HG03378 (cell line): ENCODE measurements at regions not wholly inside any gene's neighbourhood (a gene's known extent, or its start where the extent isn't known, plus 50 kb on each side); places are given as distances from the start of the nearest gene placed in this dataset.

Source experiments
- ATAC-seq: cut with Tn5 transposase; IDR thresholded peaks from one replicate; pipeline ENCODE4 v1.9.1; 2021; ENCODE audit warnings: mild to moderate bottlenecking, moderate library complexity; ENCODE audit not compliant: unreplicated experiment

DNA sequence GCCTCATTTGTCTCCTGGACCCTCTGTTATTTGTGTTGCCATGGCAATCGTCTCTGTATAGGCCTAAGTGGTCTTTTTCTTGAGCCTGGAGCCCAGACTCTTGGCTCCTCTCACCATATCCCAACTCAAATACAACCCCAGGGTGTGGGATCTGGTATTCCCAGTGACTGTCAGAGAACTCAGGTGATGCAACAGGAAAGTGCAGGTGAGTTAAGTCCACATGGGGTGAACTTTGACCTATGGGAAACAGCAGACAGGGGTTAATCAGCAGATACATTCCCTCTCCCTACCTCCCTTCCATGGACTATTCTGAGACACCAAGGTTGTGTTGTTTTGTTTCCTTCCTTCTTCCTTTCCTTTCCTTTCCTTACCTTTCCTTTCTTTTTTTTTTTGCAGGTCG, 130.9 kb upstream of the RPS6KA3 start:
- ATAC-seq = no peak

DNA sequence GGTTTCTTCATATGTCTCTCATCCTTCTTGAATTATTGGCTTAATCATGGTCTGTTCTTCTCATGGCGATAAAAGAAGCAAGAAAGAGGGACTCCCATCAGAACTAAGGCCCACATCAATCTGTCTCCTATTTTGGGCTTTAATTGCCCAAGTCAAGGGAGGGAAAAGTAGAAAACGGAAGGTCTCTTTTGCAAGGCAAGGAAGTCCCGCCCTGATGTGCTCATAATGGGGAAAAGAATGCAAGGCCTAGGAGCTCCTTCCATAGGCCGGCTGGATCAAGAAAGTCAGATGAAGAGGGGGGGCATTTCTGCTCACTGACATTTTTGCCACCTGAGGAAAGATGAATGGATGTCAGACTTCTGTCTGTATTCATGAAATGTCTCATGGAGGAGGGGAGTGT, 127.7 kb upstream of the RPS6KA3 start:
- no peak for ATAC-seq

DNA sequence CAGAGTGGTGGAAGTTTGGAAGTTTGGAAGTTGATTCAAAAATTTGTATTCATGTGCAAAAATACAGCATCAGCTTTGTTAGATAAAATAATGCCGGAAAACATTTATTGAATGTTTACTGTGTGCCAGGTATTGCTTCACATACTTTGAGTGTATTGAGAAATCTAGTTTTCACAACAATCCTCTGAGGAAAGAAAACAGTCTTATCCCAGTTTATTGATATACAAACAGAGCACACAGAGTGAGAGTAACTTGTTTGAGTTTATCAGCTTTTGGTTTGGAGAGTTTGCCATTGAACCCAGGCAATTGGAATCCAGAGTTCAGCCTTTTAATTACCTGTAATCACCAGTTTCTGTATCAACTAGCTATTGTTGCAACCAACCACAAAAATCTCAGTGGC, 127.2 kb upstream of the RPS6KA3 start:
- no peak for ATAC-seq

GRCh38 chrX:20388594-20388993, 121.9 kb upstream of the RPS6KA3 start:
- ATAC-seq = no peak

GRCh38 chrX:20383477-20383876, 116.8 kb upstream of the RPS6KA3 start:
- ATAC-seq = no peak

GRCh38 chrX:20382518-20383297, 116.0 kb upstream of the RPS6KA3 start:
- ATAC-seq = peak; percentile 65

DNA sequence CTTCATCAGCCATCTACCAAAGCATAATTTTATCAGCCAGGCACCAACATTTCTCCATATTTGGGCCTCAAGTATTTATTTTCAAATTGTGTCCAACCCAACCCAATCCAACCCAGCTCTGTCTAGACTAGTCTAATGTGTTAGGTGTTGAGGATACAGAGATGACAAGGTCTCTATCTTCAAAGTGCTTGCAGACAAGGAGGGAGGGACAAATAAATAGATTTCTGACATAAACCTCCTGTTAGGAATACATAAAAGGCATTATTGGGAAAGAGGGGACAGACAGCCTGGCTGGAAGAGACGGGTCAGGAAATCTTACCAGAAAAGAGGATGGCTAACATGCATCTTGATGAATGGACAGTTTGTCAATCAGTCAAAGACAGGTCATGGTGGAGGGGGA, 115.4 kb upstream of the RPS6KA3 start:
- no peak for ATAC-seq

GRCh38 chrX:20378233-20378920, 111.7 kb upstream of the RPS6KA3 start:
- peak; percentile 53 for ATAC-seq

- ATAC-seq = no peak
These were observed 108.3 kb upstream of the RPS6KA3 start for GRCh38 chrX:20374900-20375438.

DNA sequence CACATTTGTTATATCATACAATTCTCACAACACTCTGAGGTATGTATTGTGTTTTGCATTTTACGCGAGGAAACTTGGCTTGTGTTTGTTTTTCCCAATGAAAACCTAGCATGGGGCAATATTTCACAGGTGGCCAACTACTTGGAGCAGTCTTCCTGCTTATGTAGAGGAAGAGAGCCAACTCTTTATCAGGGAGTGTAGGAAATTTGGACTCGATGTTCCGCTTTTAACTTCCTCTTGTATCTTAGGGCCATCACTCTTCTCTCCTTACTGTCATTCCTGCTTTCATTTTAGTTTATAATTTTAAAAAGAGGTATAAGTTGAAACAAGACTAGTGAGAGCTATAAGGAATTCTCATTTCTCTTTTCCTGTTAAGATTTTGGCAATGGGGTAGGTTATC, 107.7 kb upstream of the RPS6KA3 start:
- no peak for ATAC-seq

DNA sequence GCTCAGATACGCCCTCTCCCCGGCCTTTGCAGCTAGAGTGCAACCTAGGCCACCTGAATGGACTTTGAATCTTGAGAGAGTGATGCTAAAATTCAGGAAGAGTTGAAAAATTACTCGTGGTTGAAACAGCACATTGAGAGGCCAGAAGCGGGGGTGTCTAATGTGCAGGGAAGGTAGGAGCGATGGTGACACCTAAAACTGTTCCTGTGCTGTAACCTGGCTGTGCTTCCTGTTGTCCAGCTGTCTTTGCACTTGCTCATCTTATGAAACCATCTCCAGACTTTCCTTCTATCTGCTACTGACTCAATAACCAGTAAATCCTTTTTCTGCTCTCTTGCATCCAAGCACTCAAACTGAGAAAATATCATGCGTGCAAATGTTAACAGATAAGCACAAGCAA, 106.4 kb upstream of the RPS6KA3 start:
- no peak for ATAC-seq

DNA sequence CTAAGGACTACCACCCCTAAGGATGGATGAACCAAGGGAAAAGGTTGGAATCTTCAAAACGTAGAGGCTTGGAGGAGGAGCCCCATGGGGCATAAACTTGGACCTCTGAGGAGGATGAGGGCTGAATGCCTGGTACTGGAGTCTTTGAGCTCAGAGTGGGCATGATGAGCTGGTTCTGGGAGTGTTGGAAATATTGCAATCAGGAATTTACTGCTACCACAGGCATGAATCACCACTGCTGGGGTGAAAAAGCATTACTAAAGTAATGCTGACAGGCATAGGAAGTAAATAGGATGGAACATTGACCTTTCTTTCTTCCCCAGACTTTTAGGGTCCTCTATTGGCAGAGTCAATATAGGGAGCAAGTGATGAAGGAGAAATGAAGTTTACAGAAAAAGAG, 105.8 kb upstream of the RPS6KA3 start:
- ATAC-seq = no peak

- no peak for ATAC-seq
These were observed 102.8 kb upstream of the RPS6KA3 start for GRCh38 chrX:20369468-20369867.

- no peak for ATAC-seq
These were observed 97.5 kb upstream of the RPS6KA3 start for GRCh38 chrX:20364238-20364637.

DNA sequence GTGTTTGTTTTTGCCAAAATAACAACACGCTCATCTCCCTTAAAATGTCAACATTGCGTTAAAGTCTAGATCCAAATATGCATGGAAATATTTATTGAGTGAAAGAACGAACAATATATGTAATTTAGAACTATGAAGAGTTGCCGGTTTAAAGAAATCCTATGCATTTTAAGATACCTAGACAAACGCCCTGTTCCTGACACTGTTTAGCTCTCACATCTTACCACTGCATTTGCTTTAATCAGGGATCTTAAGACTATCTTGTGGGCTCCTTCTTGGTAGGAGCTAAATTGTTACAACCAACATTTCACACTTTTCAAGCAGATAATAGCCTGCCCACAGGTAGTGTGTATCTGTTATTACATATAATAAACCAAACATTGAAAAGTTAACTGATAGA, 96.6 kb upstream of the RPS6KA3 start:
- ATAC-seq = no peak

- ATAC-seq = no peak
These were observed 95.9 kb upstream of the RPS6KA3 start for GRCh38 chrX:20362268-20363267.

- ATAC-seq = no peak
These were observed 95.2 kb upstream of the RPS6KA3 start for GRCh38 chrX:20361890-20362262.

GRCh38 chrX:20361081-20361889, 94.6 kb upstream of the RPS6KA3 start:
- no peak for ATAC-seq

DNA sequence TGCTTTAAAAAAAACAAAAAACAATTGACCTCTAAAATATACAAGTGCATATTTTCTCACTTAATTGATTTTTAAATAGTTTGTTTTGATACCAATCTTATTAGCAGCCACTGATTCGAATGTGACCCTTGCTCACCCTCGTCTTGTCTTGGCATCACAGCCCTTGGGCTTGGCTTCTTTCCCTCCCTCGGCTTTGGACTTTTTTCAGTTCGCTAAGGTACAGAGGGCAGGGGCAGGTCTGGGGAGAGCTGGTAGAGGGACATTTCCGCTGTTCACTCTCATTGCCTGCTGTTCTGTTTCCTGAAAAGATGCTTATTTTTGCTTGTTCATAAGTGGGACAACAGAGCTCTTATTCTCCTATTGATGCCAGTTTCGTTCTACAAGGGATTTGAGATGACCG, 88.5 kb upstream of the RPS6KA3 start:
- no peak for ATAC-seq

- no peak for ATAC-seq
These were observed 87.8 kb upstream of the RPS6KA3 start for GRCh38 chrX:20354505-20354904.
